GM12874 (cell line): ENCODE measurements at regions not wholly inside any gene's neighbourhood (a gene's known extent, or its start where the extent isn't known, plus 50 kb on each side); places are given as distances from the start of the nearest gene placed in this dataset.

Experiments
- TF ChIP-seq, protein P1 (sequence below): IDR thresholded peaks from 2 replicates; pipeline ENCODE4 v1.5.1; 2011; ENCODE audit warnings: low read depth, mild to moderate bottlenecking, control low read depth, low read length, moderate library complexity; ENCODE audit not compliant: insufficient read depth

DNA sequence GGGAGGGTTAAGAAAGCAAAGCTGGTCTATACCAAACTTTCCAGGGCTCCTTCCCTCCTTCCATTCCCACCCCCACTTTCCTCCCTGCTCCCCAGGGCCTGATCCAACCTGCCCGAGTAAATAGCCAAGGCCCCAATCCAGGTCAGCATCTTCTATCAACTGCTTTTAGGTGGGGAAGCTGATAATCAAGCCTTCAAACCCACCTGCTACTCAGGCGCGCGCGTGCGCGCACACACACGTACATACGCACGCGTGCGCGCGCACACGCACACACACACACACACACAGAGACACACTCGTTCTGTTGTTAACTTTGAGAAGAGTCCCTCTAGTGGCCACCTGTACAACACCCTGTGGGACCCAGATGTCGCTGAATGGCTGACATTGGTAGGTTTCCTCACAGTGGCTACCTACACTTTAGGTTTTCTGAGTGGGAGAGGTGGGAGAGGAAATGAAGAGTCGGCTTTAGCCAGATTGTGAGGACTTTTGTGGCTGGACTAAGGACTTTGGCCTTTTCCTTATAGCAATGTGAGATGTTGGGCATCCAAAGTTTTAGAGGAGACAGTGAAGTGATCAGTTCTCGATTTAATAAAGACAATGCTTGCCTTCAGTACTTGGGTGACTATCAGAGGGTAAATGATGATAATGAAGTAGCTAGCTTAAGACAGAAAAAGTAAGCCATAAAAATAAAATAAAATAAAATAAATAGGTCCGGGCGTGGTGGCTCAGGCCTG lies 179.9 kb upstream of the C2CD4B start:
- TF ChIP-seq, protein P1, sequence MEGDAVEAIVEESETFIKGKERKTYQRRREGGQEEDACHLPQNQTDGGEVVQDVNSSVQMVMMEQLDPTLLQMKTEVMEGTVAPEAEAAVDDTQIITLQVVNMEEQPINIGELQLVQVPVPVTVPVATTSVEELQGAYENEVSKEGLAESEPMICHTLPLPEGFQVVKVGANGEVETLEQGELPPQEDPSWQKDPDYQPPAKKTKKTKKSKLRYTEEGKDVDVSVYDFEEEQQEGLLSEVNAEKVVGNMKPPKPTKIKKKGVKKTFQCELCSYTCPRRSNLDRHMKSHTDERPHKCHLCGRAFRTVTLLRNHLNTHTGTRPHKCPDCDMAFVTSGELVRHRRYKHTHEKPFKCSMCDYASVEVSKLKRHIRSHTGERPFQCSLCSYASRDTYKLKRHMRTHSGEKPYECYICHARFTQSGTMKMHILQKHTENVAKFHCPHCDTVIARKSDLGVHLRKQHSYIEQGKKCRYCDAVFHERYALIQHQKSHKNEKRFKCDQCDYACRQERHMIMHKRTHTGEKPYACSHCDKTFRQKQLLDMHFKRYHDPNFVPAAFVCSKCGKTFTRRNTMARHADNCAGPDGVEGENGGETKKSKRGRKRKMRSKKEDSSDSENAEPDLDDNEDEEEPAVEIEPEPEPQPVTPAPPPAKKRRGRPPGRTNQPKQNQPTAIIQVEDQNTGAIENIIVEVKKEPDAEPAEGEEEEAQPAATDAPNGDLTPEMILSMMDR: peak; percentile 80

- TF ChIP-seq, protein P1: no peak
Measured at GRCh38 chr15:62346168-62346567, 181.1 kb upstream of the C2CD4B start.

- TF ChIP-seq, protein P1: no peak
Measured at GRCh38 chr15:62348118-62348517, 183.0 kb upstream of the C2CD4B start.

GRCh38 chr15:62348623-62349022 lies 183.5 kb upstream of the C2CD4B start:
- TF ChIP-seq, protein P1: no peak

DNA sequence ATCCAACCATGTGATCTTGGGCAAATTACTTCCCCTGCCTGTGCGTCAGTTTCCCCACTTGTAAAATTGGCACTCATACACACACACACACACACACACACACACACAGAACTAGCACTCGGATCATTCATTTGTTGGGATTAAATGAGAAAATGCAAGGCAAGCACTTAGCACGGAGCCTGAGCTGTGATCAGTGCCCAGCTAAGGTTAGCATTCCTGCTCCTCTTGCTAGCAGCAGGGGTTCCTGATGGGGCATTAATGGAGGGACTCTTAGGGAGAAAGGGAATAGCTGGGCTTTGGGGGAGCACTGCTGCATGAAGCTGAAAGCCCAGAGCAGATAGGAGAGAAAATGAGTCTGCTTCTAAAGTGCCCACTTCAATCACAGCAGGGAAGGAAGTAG lies 187.7 kb upstream of the C2CD4B start:
- TF ChIP-seq, protein P1: no peak

DNA sequence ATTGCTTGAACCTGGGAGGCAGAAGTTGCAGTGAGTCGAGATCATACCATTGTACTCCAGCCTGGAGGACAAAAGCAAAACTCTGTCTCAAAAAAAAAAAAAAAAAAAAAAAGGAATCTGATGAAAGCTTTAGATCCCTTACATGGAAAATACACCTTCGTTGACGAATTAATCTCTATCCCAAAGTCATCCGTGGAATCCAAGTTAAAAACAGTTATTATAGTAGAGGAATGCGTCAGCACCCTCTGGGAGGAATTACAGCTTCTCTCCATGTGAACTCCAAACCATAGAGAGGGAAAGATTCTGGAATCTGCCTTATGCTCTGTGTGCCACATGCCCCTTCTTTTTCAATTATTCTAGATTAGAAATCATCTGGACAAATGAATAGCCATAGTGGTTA lies 192.3 kb upstream of the C2CD4B start:
- TF ChIP-seq, protein P1: no peak

DNA sequence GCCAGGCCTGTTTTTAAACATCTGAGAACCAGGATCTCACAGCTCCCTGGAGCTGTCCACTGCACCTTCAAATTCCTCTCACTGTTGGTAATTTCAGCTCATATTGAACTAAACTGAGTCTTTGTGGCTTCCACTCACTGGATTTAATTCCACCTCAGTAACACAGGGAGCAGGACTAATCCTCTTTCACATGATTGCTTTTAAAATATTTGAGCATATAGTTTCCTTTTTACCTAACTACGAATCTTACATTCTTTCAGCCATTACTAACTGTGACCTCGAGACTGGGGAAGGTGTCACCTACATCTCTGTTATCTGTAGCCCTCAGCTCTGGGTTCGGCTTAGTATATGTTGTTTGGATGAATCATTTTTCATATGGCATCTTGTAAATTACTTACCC lies 194.3 kb upstream of the C2CD4B start:
- TF ChIP-seq, protein P1: no peak
